Osteocyte (in vitro differentiated cells): ENCODE measurements at regions not wholly inside any gene's neighbourhood (a gene's known extent, or its start where the extent isn't known, plus 50 kb on each side); places are given as distances from the start of the nearest gene placed in this dataset.

Experiments
- DNase-seq: peaks from one replicate; pipeline ENCODE4 v3.0.0; 2021; ENCODE audit warnings: mixed read lengths; ENCODE audit not compliant: unreplicated experiment; ENCODE audit errors: extremely low spot score
- H3K27ac Mint-ChIP-seq: one replicate; pipeline ENCODE4 v1.8.0; 2021; ENCODE audit warnings: mild to moderate bottlenecking, mixed read lengths; ENCODE audit not compliant: unreplicated experiment
- H3K27me3 Mint-ChIP-seq: one replicate; pipeline ENCODE4 v1.8.0; 2021; ENCODE audit warnings: mixed read lengths; ENCODE audit not compliant: unreplicated experiment
- H3K36me3 Mint-ChIP-seq: one replicate; pipeline ENCODE4 v1.8.0; 2021; ENCODE audit warnings: mixed read lengths; ENCODE audit not compliant: unreplicated experiment
- H3K4me1 Mint-ChIP-seq: one replicate; pipeline ENCODE4 v1.8.0; 2021; ENCODE audit warnings: mixed read lengths; ENCODE audit not compliant: unreplicated experiment
- H3K4me3 Mint-ChIP-seq: one replicate; pipeline ENCODE4 v1.8.0; 2021; ENCODE audit warnings: mild to moderate bottlenecking, moderate library complexity, mixed read lengths; ENCODE audit not compliant: unreplicated experiment
- H3K9me3 Mint-ChIP-seq: one replicate; pipeline ENCODE4 v1.8.0; 2021; ENCODE audit warnings: mixed read lengths; ENCODE audit not compliant: unreplicated experiment
- CTCF ChIP-seq: fragments of 200-600 bp; sonication (generic); IDR thresholded peaks from 2 replicates; pipeline ENCODE4 v1.5.0; 2021; ENCODE audit warnings: antibody characterized with exemption, mild to moderate bottlenecking, moderate library complexity

GRCh38 chr11:111444040-111444439, 65.0 kb upstream of the POU2AF1 start:
- Mint-ChIP-seq H3K27me3 (peaks cover 23% of the 10 kb centered on the region), H3K36me3 (no peaks in the 10 kb centered on the region), H3K4me1 (peaks cover 2% of the 10 kb centered on the region), H3K9me3 (no peaks in the 10 kb centered on the region), H3K27ac (no peak overlapping the region), H3K4me3 (no peak overlapping the region)
- no peak for DNase-seq
- no peak for TF ChIP-seq CTCF

- no peak overlapping the region for H3K4me3 Mint-ChIP-seq
- H3K27ac Mint-ChIP-seq, result no peak overlapping the region
- peaks cover 2% of the 10 kb centered on the region for H3K4me1 Mint-ChIP-seq
- peaks cover 23% of the 10 kb centered on the region for H3K27me3 Mint-ChIP-seq
- H3K36me3 Mint-ChIP-seq, result no peaks in the 10 kb centered on the region
- no peak for DNase-seq
- H3K9me3 Mint-ChIP-seq, result no peaks in the 10 kb centered on the region
- TF ChIP-seq CTCF, result no peak
These were observed 64.6 kb upstream of the POU2AF1 start for GRCh38 chr11:111443640-111444039.

GRCh38 chr11:111443032-111443431, 64.0 kb upstream of the POU2AF1 start:
- TF ChIP-seq CTCF, result no peak
- Mint-ChIP-seq H3K4me1 (peaks cover 2% of the 10 kb centered on the region), H3K27me3 (peaks cover 23% of the 10 kb centered on the region), H3K36me3 (no peaks in the 10 kb centered on the region), H3K9me3 (no peaks in the 10 kb centered on the region), H3K4me3 (no peak overlapping the region), H3K27ac (no peak overlapping the region)
- no peak for DNase-seq

- no peaks in the 10 kb centered on the region for H3K36me3 Mint-ChIP-seq
- no peaks in the 10 kb centered on the region for H3K9me3 Mint-ChIP-seq
- TF ChIP-seq CTCF, result no peak
These were observed 62.4 kb upstream of the POU2AF1 start for GRCh38 chr11:111441443-111441842.

GRCh38 chr11:111440416-111441205, 61.5 kb upstream of the POU2AF1 start:
- Mint-ChIP-seq H3K9me3 (no peaks in the 10 kb centered on the region), H3K36me3 (no peaks in the 10 kb centered on the region), H3K27me3 (peaks cover 26% of the 10 kb centered on the region), H3K4me1 (peaks cover 7% of the 10 kb centered on the region), H3K27ac (no peak overlapping the region), H3K4me3 (no peak overlapping the region)
- no peak for DNase-seq
- no peak for TF ChIP-seq CTCF

More at GRCh38 chr11:111441443-111441842, 62.4 kb upstream of the POU2AF1 start:
- Mint-ChIP-seq H3K27me3 (peaks cover 26% of the 10 kb centered on the region), H3K27ac (no peak overlapping the region), H3K4me1 (peaks cover 7% of the 10 kb centered on the region), H3K4me3 (no peak overlapping the region)
- DNase-seq, result no peak
